Erythroblast (primary cell): ENCODE measurements at regions not wholly inside any gene's neighbourhood (a gene's known extent, or its start where the extent isn't known, plus 50 kb on each side); places are given as distances from the start of the nearest gene placed in this dataset.

Experiments
- GATA1 ChIP-seq: IDR thresholded peaks from 2 replicates; pipeline ENCODE4 v1.6.1; 2011; ENCODE audit warnings: low read depth, mild to moderate bottlenecking, control low read depth, low read length, moderate library complexity
- POLR2A ChIP-seq: IDR thresholded peaks from 2 replicates; pipeline ENCODE4 v1.6.1; 2011; ENCODE audit warnings: mild to moderate bottlenecking, low read length

- TF ChIP-seq POLR2A = no peak
- TF ChIP-seq GATA1 = no peak
These were observed 276.8 kb downstream of the ENC1 start for GRCh38 chr5:74363603-74364205.
